IPS-NIHi7 (cell line): ENCODE measurements at regions not wholly inside any gene's neighbourhood (a gene's known extent, or its start where the extent isn't known, plus 50 kb on each side); places are given as distances from the start of the nearest gene placed in this dataset.
A peak's percentile ranks its signal among the peaks of the same experiment; 100 is the strongest.
"Not testable (repeated sequence)": the region's sequence is repeated elsewhere in the genome, so short reads cannot be mapped to it uniquely, and the experiment has no call there.

Source experiments
- DNase-seq: peaks from one replicate; pipeline ENCODE4 v3.0.0; 2012; ENCODE audit warnings: mixed read lengths; ENCODE audit errors: extremely low spot score

- DNase-seq = no peak
Observed at GRCh38 chr1:166693673-166694297, 145.5 kb upstream of the POGK start.

GRCh38 chr1:166695115-166695514 is 144.2 kb upstream of the POGK start:
- DNase-seq = no peak

- not testable (repeated sequence) for DNase-seq
Observed at GRCh38 chr1:166695834-166696233, 143.4 kb upstream of the POGK start.

GRCh38 chr1:166698771-166699170 is 140.5 kb upstream of the POGK start:
- DNase-seq = no peak

- DNase-seq = no peak
Observed at GRCh38 chr1:166699613-166700012, 139.7 kb upstream of the POGK start.

- DNase-seq = peak; percentile 16
Observed at GRCh38 chr1:166700696-166701095, 138.6 kb upstream of the POGK start.

- DNase-seq = no peak
Observed at GRCh38 chr1:166701603-166702100, 137.6 kb upstream of the POGK start.

- no peak for DNase-seq
Observed at GRCh38 chr1:166703141-166703540, 136.1 kb upstream of the POGK start.

GRCh38 chr1:166703726-166704462 is 135.4 kb upstream of the POGK start:
- DNase-seq = no peak

- no peak for DNase-seq
Observed at GRCh38 chr1:166705376-166706289, 133.6 kb upstream of the POGK start.

- DNase-seq = no peak
Observed at GRCh38 chr1:166716620-166717019, 122.7 kb upstream of the POGK start.

- DNase-seq = no peak
Observed at GRCh38 chr1:166721145-166721544, 118.1 kb upstream of the POGK start.

- DNase-seq = peak; percentile 33
Observed at GRCh38 chr1:166730299-166730888, 108.9 kb upstream of the POGK start.

GRCh38 chr1:166738140-166738539 is 101.1 kb upstream of the POGK start:
- DNase-seq = no peak

- DNase-seq = no peak
Observed at GRCh38 chr1:166738873-166739272, 100.4 kb upstream of the POGK start.

- DNase-seq = no peak
Observed at GRCh38 chr1:166740668-166741276, 98.5 kb upstream of the POGK start.

- no peak for DNase-seq
Observed at GRCh38 chr1:166763318-166763717, 76.0 kb upstream of the POGK start.

- no peak for DNase-seq
Observed at GRCh38 chr1:166766942-166767341, 72.3 kb upstream of the POGK start.

GRCh38 chr1:166784646-166785045 is 54.6 kb upstream of the POGK start:
- DNase-seq = not testable (repeated sequence)

- peak; percentile 14 for DNase-seq
Observed at GRCh38 chr1:166785987-166786386, 53.3 kb upstream of the POGK start.

- no peak for DNase-seq
Observed at GRCh38 chr1:166789286-166789685, 50.0 kb upstream of the POGK start.
